Immature natural killer cell (primary cell): ENCODE measurements at regions not wholly inside any gene's neighbourhood (a gene's known extent, or its start where the extent isn't known, plus 50 kb on each side); places are given as distances from the start of the nearest gene placed in this dataset.

Source experiments
- DNase-seq, 3 donors: peaks; one replicate each; pipeline ENCODE4 v3.0.0; 2022; ENCODE audit warnings: mixed read lengths in 1 of 3
- H3K27ac Mint-ChIP-seq, 6 donors: one replicate each; pipeline ENCODE4 v1.8.0; 2020; ENCODE audit warnings: mixed read lengths in 6 of 6, mild to moderate bottlenecking in 5 of 6, inconsistent platforms in 4 of 6, moderate library complexity in 3 of 6
- H3K27me3 Mint-ChIP-seq, 3 donors: one replicate each; pipeline ENCODE4 v1.8.0; 2020 to 2021; ENCODE audit warnings: low read depth in 3 of 3, mild to moderate bottlenecking in 3 of 3, mixed read lengths in 3 of 3, moderate library complexity in 3 of 3, inconsistent platforms in 1 of 3
- H3K36me3 Mint-ChIP-seq, 3 donors: one replicate each; pipeline ENCODE4 v1.8.0; 2020; ENCODE audit warnings: mixed read lengths in 3 of 3, inconsistent platforms in 2 of 3, mild to moderate bottlenecking in 2 of 3
- H3K4me1 Mint-ChIP-seq, 2 donors: one replicate each; pipeline ENCODE4 v1.8.0; 2020; ENCODE audit warnings: inconsistent platforms in 2 of 2, mild to moderate bottlenecking in 2 of 2, mixed read lengths in 2 of 2, moderate library complexity in 1 of 2
- H3K4me3 Mint-ChIP-seq, 5 donors: one replicate each; pipeline ENCODE4 v1.8.0; 2020; ENCODE audit warnings: mild to moderate bottlenecking in 5 of 5, mixed read lengths in 5 of 5, inconsistent platforms in 3 of 5, moderate library complexity in 3 of 5
- H3K9me3 Mint-ChIP-seq, 6 donors: one replicate each; pipeline ENCODE4 v1.8.0; 2020; ENCODE audit warnings: mild to moderate bottlenecking in 6 of 6, mixed read lengths in 6 of 6, inconsistent platforms in 4 of 6, moderate library complexity in 3 of 6

DNA sequence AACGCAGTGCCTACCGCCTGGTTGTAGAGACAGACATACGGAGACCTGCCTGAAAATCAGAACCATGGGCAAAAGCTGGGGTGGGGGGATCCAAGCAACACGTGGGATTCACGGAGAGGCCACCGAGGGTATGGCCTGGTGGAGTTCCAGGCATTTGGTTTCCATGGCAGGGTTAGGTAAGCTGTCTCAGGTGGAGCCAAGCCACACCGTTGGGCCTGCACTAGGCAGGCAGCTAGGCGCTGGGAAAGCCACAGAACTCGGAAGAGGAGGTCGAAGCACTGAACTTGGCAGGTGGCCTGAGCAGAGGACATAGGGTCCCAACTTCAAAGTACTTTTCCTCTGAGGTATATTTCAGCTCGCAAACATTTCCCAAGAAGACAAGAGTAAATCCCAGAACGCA lies 111.6 kb downstream of the ISL1 start:
- H3K27ac Mint-ChIP-seq: no peak overlapping the region
- no peak for DNase-seq
- H3K27me3 Mint-ChIP-seq: peaks cover 0 to 2% (median 0%) of the 10 kb centered on the region in 3 donors
- H3K4me3 Mint-ChIP-seq: no peak overlapping the region
- no peaks in the 10 kb centered on the region for H3K4me1 Mint-ChIP-seq
- H3K9me3 Mint-ChIP-seq: peaks cover 2 to 42% (median 18%) of the 10 kb centered on the region in 6 donors
- H3K36me3 Mint-ChIP-seq: no peaks in the 10 kb centered on the region

DNA sequence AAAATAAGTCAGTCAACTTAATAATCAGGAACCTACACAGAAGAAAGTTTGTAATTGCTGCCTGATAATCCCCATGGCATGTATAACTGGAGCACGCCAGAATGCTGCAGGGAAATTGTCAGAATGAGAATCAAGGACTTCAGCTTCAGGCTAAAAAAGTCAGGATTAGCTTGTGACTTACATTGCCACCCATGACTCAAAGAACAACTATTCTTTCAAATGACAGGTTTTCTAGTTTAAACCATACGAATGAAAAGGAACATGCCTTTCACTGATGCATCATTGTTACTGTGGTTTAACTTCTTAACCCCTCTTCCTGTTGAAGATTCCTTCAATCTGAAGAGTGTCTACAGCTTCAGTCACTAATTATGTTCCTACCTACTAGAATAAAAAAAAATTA lies 112.4 kb downstream of the ISL1 start:
- H3K27me3 Mint-ChIP-seq: peaks cover 0 to 2% (median 0%) of the 10 kb centered on the region in 3 donors
- H3K9me3 Mint-ChIP-seq: peaks cover 2 to 42% (median 18%) of the 10 kb centered on the region in 6 donors
- H3K4me1 Mint-ChIP-seq: no peaks in the 10 kb centered on the region
- DNase-seq: no peak
- H3K36me3 Mint-ChIP-seq: no peaks in the 10 kb centered on the region
- H3K4me3 Mint-ChIP-seq: no peak overlapping the region
- H3K27ac Mint-ChIP-seq: no peak overlapping the region

GRCh38 chr5:51517838-51518237 lies 134.6 kb downstream of the ISL1 start:
- no peak for DNase-seq
- peaks cover 0 to 2% (median 0%) of the 10 kb centered on the region in 3 donors for H3K27me3 Mint-ChIP-seq
- H3K9me3 Mint-ChIP-seq: peaks cover 2 to 27% (median 11%) of the 10 kb centered on the region in 6 donors
- no peak overlapping the region for H3K27ac Mint-ChIP-seq
- no peaks in the 10 kb centered on the region for H3K4me1 Mint-ChIP-seq
- H3K36me3 Mint-ChIP-seq: peaks cover 0 to 4% (median 0%) of the 10 kb centered on the region in 3 donors
- H3K4me3 Mint-ChIP-seq: no peak overlapping the region

DNA sequence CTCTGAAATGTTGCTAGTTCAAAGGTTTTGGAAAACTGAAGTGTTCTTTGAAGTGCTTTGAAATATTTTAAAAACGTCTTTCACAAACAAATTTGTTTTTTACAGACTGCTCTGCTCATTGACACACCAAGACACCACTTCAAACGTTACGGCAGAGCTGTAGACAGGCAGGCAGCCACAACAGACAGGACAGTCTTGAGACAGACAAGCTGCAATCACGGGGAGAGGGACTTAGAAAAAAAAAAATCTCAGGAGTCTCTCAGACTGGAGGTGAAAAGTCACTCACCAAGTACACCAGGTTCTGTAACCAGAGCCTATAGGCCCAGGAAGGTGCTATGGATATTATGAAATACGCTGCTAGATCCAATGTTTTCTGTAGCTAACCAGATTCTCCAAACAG lies 135.4 kb downstream of the ISL1 start:
- no peak overlapping the region for H3K27ac Mint-ChIP-seq
- H3K4me1 Mint-ChIP-seq: no peaks in the 10 kb centered on the region
- peaks cover 0 to 4% (median 0%) of the 10 kb centered on the region in 3 donors for H3K36me3 Mint-ChIP-seq
- peaks cover 2 to 27% (median 11%) of the 10 kb centered on the region in 6 donors for H3K9me3 Mint-ChIP-seq
- no peak overlapping the region for H3K4me3 Mint-ChIP-seq
- DNase-seq: no peak
- H3K27me3 Mint-ChIP-seq: no peaks in the 10 kb centered on the region

- Mint-ChIP-seq H3K36me3 (peaks cover 0 to 4% (median 0%) of the 10 kb centered on the region in 3 donors), H3K4me1 (no peaks in the 10 kb centered on the region), H3K27ac (no peak overlapping the region), H3K27me3 (no peaks in the 10 kb centered on the region), H3K9me3 (peaks cover 0 to 31% (median 7%) of the 10 kb centered on the region in 6 donors), H3K4me3 (no peak overlapping the region)
- no peak for DNase-seq
Measured at GRCh38 chr5:51521583-51521982, 138.3 kb downstream of the ISL1 start.

- H3K4me1 Mint-ChIP-seq: no peaks in the 10 kb centered on the region
- H3K36me3 Mint-ChIP-seq: peaks cover 0 to 4% (median 0%) of the 10 kb centered on the region in 3 donors
- H3K9me3 Mint-ChIP-seq: peaks cover 7 to 40% (median 21%) of the 10 kb centered on the region in 6 donors
- no peak overlapping the region for H3K27ac Mint-ChIP-seq
- H3K27me3 Mint-ChIP-seq: peaks cover 0 to 2% (median 0%) of the 10 kb centered on the region in 3 donors
- no peak for DNase-seq
- H3K4me3 Mint-ChIP-seq: no peak overlapping the region
Measured at GRCh38 chr5:51539232-51539631, 156.0 kb downstream of the ISL1 start.

- H3K36me3 Mint-ChIP-seq: no peaks in the 10 kb centered on the region
- H3K27me3 Mint-ChIP-seq: no peaks in the 10 kb centered on the region
- H3K4me3 Mint-ChIP-seq: no peak overlapping the region
- no peak for DNase-seq
- no peak overlapping the region for H3K27ac Mint-ChIP-seq
- peaks cover 10 to 59% (median 28%) of the 10 kb centered on the region in 6 donors for H3K9me3 Mint-ChIP-seq
- H3K4me1 Mint-ChIP-seq: no peaks in the 10 kb centered on the region
Measured at GRCh38 chr5:51544031-51544785, 161.0 kb downstream of the ISL1 start.

- no peaks in the 10 kb centered on the region for H3K27me3 Mint-ChIP-seq
- H3K4me3 Mint-ChIP-seq: no peak overlapping the region
- H3K36me3 Mint-ChIP-seq: no peaks in the 10 kb centered on the region
- peaks cover 0 to 29% (median 20%) of the 10 kb centered on the region in 6 donors for H3K9me3 Mint-ChIP-seq
- H3K4me1 Mint-ChIP-seq: no peaks in the 10 kb centered on the region
- no peak overlapping the region for H3K27ac Mint-ChIP-seq
- DNase-seq: no peak
Measured at GRCh38 chr5:51556833-51557232, 173.6 kb downstream of the ISL1 start.

DNA sequence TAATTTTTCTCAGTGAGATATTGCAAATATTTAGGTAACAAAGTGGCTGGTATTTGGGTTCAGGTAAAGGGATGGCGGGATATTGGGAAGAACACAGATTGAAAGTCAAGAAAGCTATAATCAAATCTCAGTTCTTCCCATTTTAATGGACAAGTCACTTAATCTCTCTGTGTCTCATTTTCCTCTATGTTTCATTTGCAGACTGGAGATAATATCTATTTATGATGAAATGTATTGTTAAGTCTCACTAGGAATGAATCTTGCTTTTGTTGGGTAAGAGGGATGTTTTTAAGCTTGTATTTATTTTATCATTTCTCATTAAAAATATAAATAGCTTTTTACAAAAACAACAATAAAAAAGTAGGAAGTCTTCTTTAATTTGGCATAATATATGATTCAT lies 175.4 kb downstream of the ISL1 start:
- Mint-ChIP-seq H3K27me3 (no peaks in the 10 kb centered on the region), H3K27ac (no peak overlapping the region), H3K9me3 (peaks cover 0 to 14% (median 10%) of the 10 kb centered on the region in 6 donors), H3K4me1 (no peaks in the 10 kb centered on the region), H3K36me3 (no peaks in the 10 kb centered on the region), H3K4me3 (no peak overlapping the region)
- DNase-seq: no peak

DNA sequence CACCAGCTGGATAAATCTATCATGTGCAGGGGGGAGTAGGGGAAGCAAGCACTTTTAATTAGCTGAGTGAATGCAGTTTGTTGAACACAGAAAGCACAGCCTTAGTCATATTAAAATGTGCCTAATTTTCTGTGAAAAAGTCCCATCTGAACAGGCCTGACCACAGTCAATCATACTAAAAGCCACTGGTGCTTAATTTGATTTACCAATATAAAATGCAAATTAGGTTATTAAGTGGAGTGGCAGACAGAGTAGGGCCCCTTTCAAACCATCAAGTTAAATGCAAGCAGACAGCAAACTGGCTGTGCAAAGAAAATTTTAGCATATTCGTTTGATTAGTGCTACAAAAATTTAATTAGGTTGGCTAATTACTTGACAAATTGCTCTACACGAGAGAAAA lies 176.1 kb downstream of the ISL1 start:
- Mint-ChIP-seq H3K27ac (no peak overlapping the region), H3K4me3 (no peak overlapping the region), H3K27me3 (no peaks in the 10 kb centered on the region), H3K9me3 (peaks cover 0 to 15% (median 8%) of the 10 kb centered on the region in 6 donors), H3K36me3 (no peaks in the 10 kb centered on the region), H3K4me1 (no peaks in the 10 kb centered on the region)
- DNase-seq: no peak

DNA sequence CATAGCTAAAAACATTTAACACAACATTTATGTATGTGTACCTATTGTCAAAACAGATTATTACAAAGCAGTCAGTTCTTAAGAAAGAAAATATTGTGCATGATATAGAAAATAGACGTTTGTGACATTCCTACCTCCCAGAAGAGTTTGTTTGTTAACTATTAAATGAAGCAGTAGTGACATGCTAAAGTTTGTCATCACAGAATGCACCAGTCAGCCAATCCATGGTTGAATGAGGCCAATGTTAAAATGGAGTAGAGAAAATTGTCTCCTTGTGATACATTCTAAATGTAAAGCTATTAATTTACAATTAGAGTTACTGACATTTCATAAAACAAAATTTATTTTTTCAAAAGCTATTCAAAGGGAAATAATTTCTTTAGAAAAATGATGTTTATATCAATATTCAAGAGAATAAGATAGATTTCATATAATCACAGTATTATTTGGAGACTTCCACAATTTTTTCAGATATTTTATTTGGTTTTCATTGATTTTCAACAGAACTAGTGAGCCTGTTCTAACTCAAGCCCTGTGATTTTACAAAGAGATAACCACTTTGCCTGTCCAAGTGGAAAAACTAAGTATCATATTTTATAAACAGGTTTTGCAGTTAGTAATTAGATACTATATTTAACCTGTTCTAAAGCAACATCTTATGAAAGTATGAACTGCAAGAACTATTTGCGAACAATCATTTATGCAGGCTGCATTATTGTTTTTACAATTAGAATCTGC lies 176.8 kb downstream of the ISL1 start:
- Mint-ChIP-seq H3K36me3 (no peaks in the 10 kb centered on the region), H3K4me3 (no peak overlapping the region), H3K27ac (no peak overlapping the region), H3K9me3 (peaks cover 0 to 18% (median 8%) of the 10 kb centered on the region in 6 donors), H3K4me1 (no peaks in the 10 kb centered on the region), H3K27me3 (no peaks in the 10 kb centered on the region)
- DNase-seq: no peak

DNA sequence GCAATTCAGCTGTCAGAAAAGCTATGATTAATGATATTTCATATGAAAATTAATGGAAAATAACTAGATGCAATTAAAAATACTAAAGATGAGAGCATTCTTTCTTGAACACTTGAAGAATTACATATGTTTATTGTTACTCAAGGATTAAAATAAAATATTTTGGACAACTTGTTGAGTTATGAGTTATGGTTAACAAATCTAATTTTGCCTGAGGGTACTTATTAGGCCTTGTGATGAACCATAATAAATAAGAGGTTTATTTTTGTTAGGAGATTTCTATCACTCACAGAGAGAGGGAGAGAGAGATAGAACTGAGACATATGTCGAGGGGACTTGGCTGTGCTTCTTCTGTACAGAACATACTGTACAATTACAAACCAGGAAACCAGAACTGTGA lies 183.7 kb downstream of the ISL1 start:
- no peak overlapping the region for H3K4me3 Mint-ChIP-seq

DNA sequence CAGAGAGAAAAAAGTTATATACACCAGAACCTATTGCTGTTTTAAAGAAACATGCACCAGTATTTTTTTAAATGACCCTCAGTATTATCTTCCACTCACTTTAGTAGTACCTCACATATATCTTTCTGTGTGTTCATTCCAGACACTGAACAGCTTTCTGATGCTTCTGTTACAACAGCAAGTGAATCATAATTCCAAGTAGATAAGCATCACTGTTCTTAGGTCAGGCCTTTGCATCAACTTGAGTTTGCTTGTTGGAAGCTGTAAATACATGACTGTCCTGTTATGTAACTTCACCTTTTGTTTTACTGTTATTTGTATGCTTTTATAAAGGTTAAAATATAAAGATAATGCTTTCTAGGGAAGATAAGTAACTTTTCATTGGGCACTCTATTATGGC lies 184.4 kb downstream of the ISL1 start:
- no peaks in the 10 kb centered on the region for H3K36me3 Mint-ChIP-seq
- no peak overlapping the region for H3K4me3 Mint-ChIP-seq
- H3K27me3 Mint-ChIP-seq: no peaks in the 10 kb centered on the region
- no peaks in the 10 kb centered on the region for H3K4me1 Mint-ChIP-seq
- H3K27ac Mint-ChIP-seq: no peak overlapping the region
- no peak for DNase-seq
- peaks cover 2 to 24% (median 9%) of the 10 kb centered on the region in 6 donors for H3K9me3 Mint-ChIP-seq

More for the DNA sequence above, 183.7 kb downstream of the ISL1 start:
- no peaks in the 10 kb centered on the region for H3K4me1 Mint-ChIP-seq
- H3K9me3 Mint-ChIP-seq: peaks cover 2 to 20% (median 7%) of the 10 kb centered on the region in 6 donors
- H3K36me3 Mint-ChIP-seq: no peaks in the 10 kb centered on the region
- no peak for DNase-seq
- H3K27me3 Mint-ChIP-seq: no peaks in the 10 kb centered on the region
- H3K27ac Mint-ChIP-seq: no peak overlapping the region

GRCh38 chr5:51573835-51574234 lies 190.6 kb downstream of the ISL1 start:
- H3K27ac Mint-ChIP-seq: no peak overlapping the region
- no peaks in the 10 kb centered on the region for H3K36me3 Mint-ChIP-seq

More at GRCh38 chr5:51573835-51574234, 190.6 kb downstream of the ISL1 start:
- Mint-ChIP-seq H3K9me3 (peaks cover 17 to 48% (median 25%) of the 10 kb centered on the region in 6 donors), H3K4me1 (no peaks in the 10 kb centered on the region), H3K4me3 (no peak overlapping the region), H3K27me3 (peaks cover 0 to 4% (median 0%) of the 10 kb centered on the region in 3 donors)
- no peak for DNase-seq
